ENCODE measurements at regions not wholly inside any gene's neighbourhood (a gene's known extent, or its start where the extent isn't known, plus 50 kb on each side); places are given as distances from the start of the nearest gene placed in this dataset.
"Not testable (repeated sequence)": the region's sequence is repeated elsewhere in the genome, so short reads cannot be mapped to it uniquely, and the experiment has no call there.

GRCh38 chr5:87134513-87134912 is 133.2 kb upstream of the RASA1 start:
- TF ChIP-seq REST (IDR thresholded peaks at IDR 0.05; ENCODE audit: insufficient replicate concordance, low read depth); CTCF (IDR thresholded peaks at IDR 0.05; ENCODE audit: insufficient read depth, low read length); GABPA (IDR thresholded peaks at IDR 0.05; ENCODE audit: low read depth); POLR2AphosphoS5 (IDR thresholded peaks at IDR 0.05; ENCODE audit: low read depth); SPI1 (IDR thresholded peaks at IDR 0.05; ENCODE audit: borderline replicate concordance, low read depth): not testable (repeated sequence)

Measured in HL-60 (cell line).